ENCODE measurements at regions not wholly inside any gene's neighbourhood (a gene's known extent, or its start where the extent isn't known, plus 50 kb on each side); places are given as distances from the start of the nearest gene placed in this dataset.

GRCh38 chr5:136631186-136631585 is 265.8 kb upstream of the TRPC7 start:
- H3K4me1 ChIP-seq: no peaks in the 10 kb centered on the region
- H3K4me3 ChIP-seq: no peak overlapping the region
- H3K27ac ChIP-seq: no peak overlapping the region
- TF ChIP-seq, protein P1, sequence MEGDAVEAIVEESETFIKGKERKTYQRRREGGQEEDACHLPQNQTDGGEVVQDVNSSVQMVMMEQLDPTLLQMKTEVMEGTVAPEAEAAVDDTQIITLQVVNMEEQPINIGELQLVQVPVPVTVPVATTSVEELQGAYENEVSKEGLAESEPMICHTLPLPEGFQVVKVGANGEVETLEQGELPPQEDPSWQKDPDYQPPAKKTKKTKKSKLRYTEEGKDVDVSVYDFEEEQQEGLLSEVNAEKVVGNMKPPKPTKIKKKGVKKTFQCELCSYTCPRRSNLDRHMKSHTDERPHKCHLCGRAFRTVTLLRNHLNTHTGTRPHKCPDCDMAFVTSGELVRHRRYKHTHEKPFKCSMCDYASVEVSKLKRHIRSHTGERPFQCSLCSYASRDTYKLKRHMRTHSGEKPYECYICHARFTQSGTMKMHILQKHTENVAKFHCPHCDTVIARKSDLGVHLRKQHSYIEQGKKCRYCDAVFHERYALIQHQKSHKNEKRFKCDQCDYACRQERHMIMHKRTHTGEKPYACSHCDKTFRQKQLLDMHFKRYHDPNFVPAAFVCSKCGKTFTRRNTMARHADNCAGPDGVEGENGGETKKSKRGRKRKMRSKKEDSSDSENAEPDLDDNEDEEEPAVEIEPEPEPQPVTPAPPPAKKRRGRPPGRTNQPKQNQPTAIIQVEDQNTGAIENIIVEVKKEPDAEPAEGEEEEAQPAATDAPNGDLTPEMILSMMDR (IDR thresholded peaks at IDR 0.05): no peak
- no peaks in the 10 kb centered on the region for H3K9me3 ChIP-seq
- DNase-seq (ENCODE audit: low spot score): no peak
- H3K36me3 ChIP-seq: no peaks in the 10 kb centered on the region
- no peaks in the 10 kb centered on the region for H3K27me3 ChIP-seq

- Histone ChIP-seq H3K9me3 (no peaks in the 10 kb centered on the region), H3K27ac (no peak overlapping the region), H3K36me3 (no peaks in the 10 kb centered on the region), H3K27me3 (no peaks in the 10 kb centered on the region), H3K4me1 (no peaks in the 10 kb centered on the region), H3K4me3 (no peak overlapping the region)
- no peak for DNase-seq (ENCODE audit: low spot score)
- TF ChIP-seq, protein P1 (IDR thresholded peaks at IDR 0.05): no peak
These were observed 263.9 kb upstream of the TRPC7 start for GRCh38 chr5:136629125-136629792.

GRCh38 chr5:136626531-136626930 is 261.2 kb upstream of the TRPC7 start:
- Histone ChIP-seq H3K4me1 (no peaks in the 10 kb centered on the region), H3K9me3 (no peaks in the 10 kb centered on the region), H3K4me3 (no peak overlapping the region), H3K36me3 (no peaks in the 10 kb centered on the region), H3K27ac (no peak overlapping the region), H3K27me3 (no peaks in the 10 kb centered on the region)
- TF ChIP-seq, protein P1 (IDR thresholded peaks at IDR 0.05): no peak
- DNase-seq (ENCODE audit: low spot score): no peak

DNA sequence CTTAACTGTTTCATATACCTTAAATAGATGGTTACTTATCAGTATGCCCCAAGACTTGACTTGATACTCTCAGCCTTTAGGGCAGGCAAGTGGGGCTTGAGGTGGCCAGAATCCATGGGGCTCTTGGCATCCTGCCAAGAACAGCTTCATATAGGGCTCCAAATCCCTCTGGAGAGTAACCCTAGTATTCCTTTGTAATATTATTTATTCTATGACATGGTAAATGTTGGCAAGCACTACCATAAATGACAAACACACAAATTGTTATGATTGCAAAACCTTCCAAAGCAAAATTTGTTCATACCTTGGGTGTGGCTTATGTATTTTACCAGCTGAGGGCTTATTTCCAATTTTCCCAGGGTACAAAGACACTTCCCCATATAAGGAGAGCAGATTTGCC is 257.4 kb upstream of the TRPC7 start:
- Histone ChIP-seq H3K27ac (no peak overlapping the region), H3K4me1 (no peaks in the 10 kb centered on the region), H3K4me3 (no peak overlapping the region), H3K9me3 (no peaks in the 10 kb centered on the region), H3K36me3 (no peaks in the 10 kb centered on the region), H3K27me3 (no peaks in the 10 kb centered on the region)
- DNase-seq (ENCODE audit: low spot score): no peak
- TF ChIP-seq, protein P1 (IDR thresholded peaks at IDR 0.05): no peak

- no peaks in the 10 kb centered on the region for H3K27me3 ChIP-seq
- H3K9me3 ChIP-seq: no peaks in the 10 kb centered on the region
- H3K4me3 ChIP-seq: no peak overlapping the region
- no peak overlapping the region for H3K27ac ChIP-seq
- no peaks in the 10 kb centered on the region for H3K4me1 ChIP-seq
- DNase-seq (ENCODE audit: low spot score): no peak
- TF ChIP-seq, protein P1 (IDR thresholded peaks at IDR 0.05): no peak
- H3K36me3 ChIP-seq: no peaks in the 10 kb centered on the region
These were observed 256.4 kb upstream of the TRPC7 start for GRCh38 chr5:136621743-136622142.

GRCh38 chr5:136620621-136621020 is 255.3 kb upstream of the TRPC7 start:
- H3K27me3 ChIP-seq: no peaks in the 10 kb centered on the region
- TF ChIP-seq, protein P1 (IDR thresholded peaks at IDR 0.05): no peak
- H3K27ac ChIP-seq: no peak overlapping the region
- H3K4me1 ChIP-seq: no peaks in the 10 kb centered on the region
- DNase-seq (ENCODE audit: low spot score): no peak
- H3K9me3 ChIP-seq: no peaks in the 10 kb centered on the region
- no peak overlapping the region for H3K4me3 ChIP-seq
- no peaks in the 10 kb centered on the region for H3K36me3 ChIP-seq

All from right atrium auricular region (tissue), 2 donors.